Cardiac fibroblast (primary cell): ENCODE measurements at regions not wholly inside any gene's neighbourhood (a gene's known extent, or its start where the extent isn't known, plus 50 kb on each side); places are given as distances from the start of the nearest gene placed in this dataset.

Experiments used
- DNase-seq, 2 donors: peaks; one replicate each; pipeline versions ENCODE4 v3.0.0 to v3.0.0-alpha.2; 2010; ENCODE audit warnings: low read depth in 2 of 2
- H3K4me3 ChIP-seq, 2 donors: replicated peaks in 1 of 2; 1 replicate in 1 of 2; 2 replicates in 1 of 2; pipeline ENCODE4 v1.5.1; 2011; ENCODE audit warnings: low read depth in 2 of 2, low read length in 2 of 2, mild to moderate bottlenecking in 2 of 2, moderate library complexity in 1 of 2
- TF ChIP-seq, protein P1 (sequence below): IDR thresholded peaks from one replicate; pipeline ENCODE4 v1.5.1; 2011; ENCODE audit warnings: low read depth, mild to moderate bottlenecking, low read length, inconsistent platforms

DNA sequence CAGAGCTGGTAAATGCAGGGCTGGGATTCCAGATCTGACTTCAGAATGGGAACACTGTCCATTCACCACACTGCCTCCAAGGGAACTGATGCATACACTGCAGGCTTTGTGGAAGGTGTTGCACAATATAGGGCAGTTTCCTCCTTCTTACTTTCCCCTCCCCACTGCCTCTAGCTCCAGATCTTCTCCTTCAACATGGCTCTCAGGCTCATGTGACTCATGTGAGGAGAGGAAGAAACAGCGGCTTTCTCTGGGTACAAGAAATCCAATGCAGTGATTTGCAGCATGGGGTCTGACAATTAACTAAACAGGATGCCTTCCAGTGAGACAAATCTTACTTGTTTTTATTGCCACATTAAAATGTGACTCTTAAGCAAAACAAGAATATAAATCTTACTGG is 447.6 kb upstream of the CCDC196 start:
- TF ChIP-seq, protein P1, sequence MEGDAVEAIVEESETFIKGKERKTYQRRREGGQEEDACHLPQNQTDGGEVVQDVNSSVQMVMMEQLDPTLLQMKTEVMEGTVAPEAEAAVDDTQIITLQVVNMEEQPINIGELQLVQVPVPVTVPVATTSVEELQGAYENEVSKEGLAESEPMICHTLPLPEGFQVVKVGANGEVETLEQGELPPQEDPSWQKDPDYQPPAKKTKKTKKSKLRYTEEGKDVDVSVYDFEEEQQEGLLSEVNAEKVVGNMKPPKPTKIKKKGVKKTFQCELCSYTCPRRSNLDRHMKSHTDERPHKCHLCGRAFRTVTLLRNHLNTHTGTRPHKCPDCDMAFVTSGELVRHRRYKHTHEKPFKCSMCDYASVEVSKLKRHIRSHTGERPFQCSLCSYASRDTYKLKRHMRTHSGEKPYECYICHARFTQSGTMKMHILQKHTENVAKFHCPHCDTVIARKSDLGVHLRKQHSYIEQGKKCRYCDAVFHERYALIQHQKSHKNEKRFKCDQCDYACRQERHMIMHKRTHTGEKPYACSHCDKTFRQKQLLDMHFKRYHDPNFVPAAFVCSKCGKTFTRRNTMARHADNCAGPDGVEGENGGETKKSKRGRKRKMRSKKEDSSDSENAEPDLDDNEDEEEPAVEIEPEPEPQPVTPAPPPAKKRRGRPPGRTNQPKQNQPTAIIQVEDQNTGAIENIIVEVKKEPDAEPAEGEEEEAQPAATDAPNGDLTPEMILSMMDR: peak; percentile 26
- no peak overlapping the region for H3K4me3 ChIP-seq
- peak; percentile 84 to 94 for DNase-seq

DNA sequence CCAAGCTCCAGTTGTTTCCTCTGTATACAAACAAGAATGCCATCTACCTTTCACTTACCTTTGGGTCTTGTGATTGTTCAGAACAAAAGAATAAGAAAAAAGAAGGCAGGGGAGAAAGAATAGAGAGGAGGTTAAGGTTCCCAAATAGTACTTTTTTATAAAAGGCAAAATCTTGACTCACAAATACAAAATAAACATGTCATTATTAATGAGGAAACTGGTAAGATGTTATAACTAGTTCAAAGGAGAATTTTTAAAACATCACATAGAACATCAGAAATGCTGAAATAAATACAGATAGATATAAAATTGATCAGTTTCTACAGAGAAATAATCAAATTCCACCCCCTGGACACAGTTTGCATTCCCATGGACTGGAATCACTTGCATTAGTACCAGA is 446.7 kb upstream of the CCDC196 start:
- no peak for DNase-seq
- H3K4me3 ChIP-seq: no peak overlapping the region
- TF ChIP-seq, protein P1: no peak

DNA sequence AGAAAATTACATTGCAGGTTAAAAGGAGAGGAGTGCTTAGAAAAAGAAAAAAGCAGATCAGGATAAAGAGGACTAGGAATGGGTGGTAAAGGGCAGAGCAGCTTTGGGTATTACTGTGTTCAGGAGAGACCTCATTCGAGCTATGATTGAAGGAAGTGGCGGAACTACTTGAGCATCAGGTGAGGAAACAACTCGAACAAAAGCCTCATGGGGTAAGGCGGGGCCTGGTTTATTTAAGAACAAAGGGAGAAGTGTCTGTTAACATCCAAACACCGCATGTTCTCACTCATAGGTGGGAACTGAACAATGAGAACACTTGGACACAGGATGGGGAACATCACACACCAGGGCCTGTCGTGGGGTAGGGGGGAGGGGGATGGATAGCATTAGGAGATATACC is 444.6 kb upstream of the CCDC196 start:
- TF ChIP-seq, protein P1: no peak
- H3K4me3 ChIP-seq: no peak overlapping the region
- DNase-seq: no peak

DNA sequence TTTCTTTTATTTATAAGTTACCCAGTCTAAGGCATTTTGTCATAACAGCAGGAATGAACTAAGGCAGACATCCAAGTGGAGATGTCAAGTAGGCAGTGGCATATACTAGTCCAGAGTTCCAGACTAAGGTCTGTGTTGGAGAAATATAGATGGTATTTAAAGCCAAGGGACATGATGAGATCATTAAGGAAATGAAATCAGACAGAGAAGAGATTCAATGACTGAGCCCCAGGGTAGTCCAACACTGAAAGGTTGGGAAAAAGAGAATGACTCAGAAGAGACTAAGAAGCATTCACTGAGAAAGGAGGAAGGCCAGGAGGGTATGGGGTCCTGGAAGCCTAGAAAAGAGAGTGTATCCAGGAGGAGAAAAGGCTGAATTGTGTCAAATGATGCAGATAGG is 442.2 kb upstream of the CCDC196 start:
- TF ChIP-seq, protein P1: no peak
- peak; percentile 31 to 64 for DNase-seq

DNA sequence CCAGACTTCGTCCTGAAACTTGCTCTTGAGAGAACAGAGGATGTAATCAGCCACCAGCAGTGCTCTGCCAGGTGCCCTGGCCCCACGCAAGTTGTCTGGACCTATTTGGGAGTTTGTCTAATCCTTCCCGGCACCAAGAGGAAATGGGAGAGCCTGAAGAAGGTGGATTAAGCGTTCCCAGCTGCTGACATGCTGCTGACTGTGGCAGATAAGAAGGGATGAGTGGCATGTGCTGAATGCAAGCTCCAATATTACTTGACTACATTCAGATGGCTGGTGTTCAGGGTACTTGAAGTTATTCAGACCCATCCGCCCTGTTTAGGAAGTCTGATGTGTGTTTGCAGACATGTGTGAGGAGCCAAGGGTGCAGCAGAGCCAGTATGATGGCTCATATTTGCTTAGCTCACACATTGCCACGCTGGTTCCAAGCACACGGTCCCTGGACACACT is 440.6 kb upstream of the CCDC196 start:
- peak; percentile 55 to 90 for DNase-seq
- TF ChIP-seq, protein P1: no peak
- no peak overlapping the region for H3K4me3 ChIP-seq

More for the DNA sequence above, 442.2 kb upstream of the CCDC196 start:
- H3K4me3 ChIP-seq: no peak overlapping the region

DNA sequence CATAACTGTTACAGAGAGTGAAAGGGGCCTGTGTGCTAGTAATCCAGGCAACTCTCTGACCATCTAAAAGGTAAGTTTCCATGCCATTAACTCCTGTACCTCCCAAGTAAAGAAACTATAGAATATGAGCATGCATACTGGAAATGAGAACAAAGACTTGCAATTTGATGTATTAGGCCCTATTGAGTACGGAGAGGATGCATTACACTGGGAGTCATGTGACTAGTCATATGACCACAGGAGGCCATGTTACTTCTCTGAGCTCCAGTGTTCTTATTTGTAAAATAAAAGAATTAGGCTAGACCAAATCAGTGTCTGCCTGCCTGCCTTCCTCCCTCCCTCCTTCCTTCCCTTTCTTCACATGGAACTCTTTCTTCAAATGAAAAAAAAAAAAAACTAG is 440.1 kb upstream of the CCDC196 start:
- DNase-seq: peak; percentile 45 to 70
- H3K4me3 ChIP-seq: no peak overlapping the region
- TF ChIP-seq, protein P1: no peak

DNA sequence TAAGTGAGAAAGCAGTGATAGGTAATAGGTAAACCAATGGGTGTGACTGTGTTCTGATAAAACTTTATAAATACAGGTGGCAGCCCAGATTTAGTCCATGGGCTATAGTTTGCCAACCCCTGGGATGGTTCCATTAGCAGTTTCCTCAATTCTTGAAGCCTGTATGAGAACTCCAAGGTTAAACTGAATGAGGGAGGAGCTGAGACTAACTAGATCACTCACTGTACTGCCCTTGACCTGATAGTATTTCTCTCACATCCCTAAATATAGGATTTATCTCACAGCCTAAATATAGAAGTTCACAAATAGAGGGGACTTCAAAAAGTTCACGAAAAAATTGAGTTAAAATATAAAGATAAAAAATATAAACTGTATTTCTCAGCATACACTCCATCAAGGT is 439.6 kb upstream of the CCDC196 start:
- DNase-seq: no peak
- no peak overlapping the region for H3K4me3 ChIP-seq
- TF ChIP-seq, protein P1: no peak
